ENCODE measurements at regions not wholly inside any gene's neighbourhood (a gene's known extent, or its start where the extent isn't known, plus 50 kb on each side); places are given as distances from the start of the nearest gene placed in this dataset.

DNA sequence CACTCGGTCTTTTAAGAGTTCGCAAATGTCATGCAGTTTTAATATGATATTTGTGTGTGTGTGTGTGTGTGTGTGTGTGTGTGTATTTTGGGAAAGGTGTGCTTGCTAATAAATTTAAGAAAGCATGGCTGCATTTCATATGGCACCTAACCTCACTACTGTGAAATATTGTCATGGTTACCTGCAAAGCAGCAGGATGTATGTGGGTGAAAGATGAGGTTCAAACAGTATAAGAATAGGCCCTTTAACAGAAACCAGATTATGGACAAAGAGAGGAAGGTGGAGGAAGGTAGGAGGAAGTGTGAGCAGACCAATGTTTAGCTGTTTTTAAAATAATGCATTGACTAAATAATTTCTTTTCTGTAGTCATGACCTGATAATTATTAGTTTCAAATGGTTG is 73.5 kb upstream of the CACNA2D1 start:
- peaks cover 0 to 7% (median 5%) of the 10 kb centered on the region in 3 donors for H3K9me3 Mint-ChIP-seq
- no CpG with 5 or more reads among the region's 2 CpGs for WGBS (ENCODE audit: insufficient coverage)
- CTCF ChIA-PET = no interaction called here

DNA sequence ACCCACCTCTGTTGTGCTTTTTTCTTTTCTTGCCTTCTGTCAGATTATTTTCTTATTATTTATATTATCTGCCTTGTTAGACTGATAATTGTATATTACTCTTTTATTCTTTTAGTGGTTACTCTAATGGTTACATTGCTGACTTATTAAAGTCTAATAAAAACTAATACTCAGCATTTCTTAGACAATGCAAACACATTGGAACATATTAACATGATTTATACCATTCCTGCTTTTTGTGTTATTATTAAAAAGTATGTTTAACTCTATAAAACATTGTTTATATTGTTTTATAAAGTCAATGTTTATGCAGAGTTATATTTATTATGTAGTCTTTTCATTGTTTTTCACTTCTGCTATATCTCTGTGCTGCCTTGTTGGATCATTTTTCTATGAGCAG is 68.0 kb upstream of the CACNA2D1 start:
- ATAC-seq (replicated peaks in 1 of 4) = no peak
- Mint-ChIP-seq H3K27me3 (peaks cover 0 to 1% of the 10 kb centered on the region in 2 donors), H3K36me3 (no peaks in the 10 kb centered on the region), H3K9me3 (peaks cover 0 to 7% (median 2%) of the 10 kb centered on the region in 3 donors), H3K4me1 (no peaks in the 10 kb centered on the region), H3K27ac (no peak overlapping the region), H3K4me3 (no peak overlapping the region)
- no peaks in the 10 kb centered on the region for H3K36me3 ChIP-seq (ENCODE audit: control insufficient read depth in 2 of 2, extremely low read depth in 1 of 2, insufficient read depth in 1 of 2, low read length in 1 of 2)
- no peak for DNase-seq
- CTCF ChIA-PET = no interaction called here
- H3K27me3 ChIP-seq (replicated peaks in 1 of 2; ENCODE audit: control insufficient read depth in 2 of 2, extremely low read depth in 1 of 2, insufficient read depth in 2 of 2, low read length in 1 of 2) = peaks cover 0 to 7% of the 10 kb centered on the region in 2 experiments
- no peak overlapping the region for H3K27ac ChIP-seq (ENCODE audit: low read length)
- H3K4me3 ChIP-seq (ENCODE audit: control insufficient read depth in 1 of 2, extremely low read depth in 1 of 2, low read length in 1 of 2) = no peak overlapping the region
- H3K9me3 ChIP-seq = no peaks in the 10 kb centered on the region
- no peaks in the 10 kb centered on the region for H3K4me1 ChIP-seq (ENCODE audit: control insufficient read depth in 1 of 2, extremely low read depth in 1 of 2, insufficient read depth in 2 of 2, low read length in 2 of 2)
- POLR2A ChIA-PET = no interaction called here

More for the DNA sequence above, 73.5 kb upstream of the CACNA2D1 start:
- no peaks in the 10 kb centered on the region for H3K4me1 ChIP-seq (ENCODE audit: control insufficient read depth in 1 of 2, extremely low read depth in 1 of 2, insufficient read depth in 2 of 2, low read length in 2 of 2)
- H3K4me3 ChIP-seq (ENCODE audit: control insufficient read depth in 1 of 2, extremely low read depth in 1 of 2, low read length in 1 of 2) = no peak overlapping the region
- H3K27me3 ChIP-seq (replicated peaks in 1 of 2; ENCODE audit: control insufficient read depth in 2 of 2, extremely low read depth in 1 of 2, insufficient read depth in 2 of 2, low read length in 1 of 2) = no peaks in the 10 kb centered on the region
- H3K27ac Mint-ChIP-seq = no peak overlapping the region
- H3K4me3 Mint-ChIP-seq = no peak overlapping the region
- DNase-seq (no peak), ATAC-seq (replicated peaks in 1 of 4) (no peak)
- no peaks in the 10 kb centered on the region for H3K36me3 Mint-ChIP-seq
- H3K27me3 Mint-ChIP-seq = no peaks in the 10 kb centered on the region
- H3K4me1 Mint-ChIP-seq = no peaks in the 10 kb centered on the region
- no peaks in the 10 kb centered on the region for H3K36me3 ChIP-seq (ENCODE audit: control insufficient read depth in 2 of 2, extremely low read depth in 1 of 2, insufficient read depth in 1 of 2, low read length in 1 of 2)
- H3K27ac ChIP-seq (ENCODE audit: low read length) = no peak overlapping the region
- H3K9me3 ChIP-seq = no peaks in the 10 kb centered on the region
- POLR2A ChIA-PET = no interaction called here

DNA sequence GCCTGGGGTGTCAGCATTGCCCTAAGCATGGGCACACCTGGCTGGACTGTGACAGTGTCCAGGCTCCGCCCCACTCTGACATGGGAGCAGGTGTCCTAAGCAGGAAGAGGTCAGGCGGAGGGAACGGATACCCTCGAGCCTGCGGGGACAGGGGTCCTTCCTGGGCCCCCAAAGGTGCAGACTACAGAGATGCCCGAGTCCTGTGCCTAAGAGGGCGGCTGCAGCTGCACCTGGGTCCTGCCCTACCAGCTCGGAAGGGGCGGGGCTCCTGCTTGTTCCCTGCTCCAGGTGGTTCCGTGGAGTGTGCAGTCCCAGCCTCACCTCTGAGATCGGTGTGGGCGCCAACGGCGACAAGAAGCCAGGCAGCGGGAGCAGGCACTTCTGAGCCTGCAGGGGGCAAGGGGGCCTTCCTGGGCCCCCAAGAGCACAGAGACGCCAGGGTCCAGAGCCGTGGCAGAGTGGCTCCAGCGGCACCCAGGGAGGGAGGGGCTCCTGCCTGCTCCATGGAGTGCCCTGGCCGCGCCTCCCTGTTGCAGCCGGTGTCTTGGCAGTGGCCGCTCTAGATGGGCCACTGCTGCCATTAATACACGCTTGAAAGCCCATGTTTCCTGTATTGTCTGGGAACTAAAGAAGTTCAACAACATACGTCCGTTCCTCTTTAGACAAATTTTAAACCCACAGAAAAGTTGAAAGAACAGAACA is 64.5 kb upstream of the CACNA2D1 start:
- H3K27ac Mint-ChIP-seq = no peak overlapping the region
- H3K4me1 Mint-ChIP-seq = no peaks in the 10 kb centered on the region
- peaks cover 3 to 5% (median 4%) of the 10 kb centered on the region in 3 donors for H3K9me3 Mint-ChIP-seq
- ATAC-seq (replicated peaks in 1 of 4) (no peak), DNase-seq (no peak)
- H3K9me3 ChIP-seq = no peaks in the 10 kb centered on the region
- no peak overlapping the region for H3K27ac ChIP-seq (ENCODE audit: low read length)
- no peaks in the 10 kb centered on the region for H3K36me3 ChIP-seq (ENCODE audit: control insufficient read depth in 2 of 2, extremely low read depth in 1 of 2, insufficient read depth in 1 of 2, low read length in 1 of 2)
- no peak overlapping the region for H3K4me3 ChIP-seq (ENCODE audit: control insufficient read depth in 1 of 2, extremely low read depth in 1 of 2, low read length in 1 of 2)
- peaks cover 0 to 7% of the 10 kb centered on the region in 2 experiments for H3K27me3 ChIP-seq (replicated peaks in 1 of 2; ENCODE audit: control insufficient read depth in 2 of 2, extremely low read depth in 1 of 2, insufficient read depth in 2 of 2, low read length in 1 of 2)
- H3K27me3 Mint-ChIP-seq = peaks cover 0 to 2% of the 10 kb centered on the region in 2 donors
- CTCF ChIA-PET = no interaction called here
- WGBS (ENCODE audit: insufficient coverage) = 62% methylated on average over 21 of the region's 25 CpGs
- POLR2A ChIA-PET = no interaction called here
- no peak overlapping the region for H3K4me3 Mint-ChIP-seq
- no peaks in the 10 kb centered on the region for H3K4me1 ChIP-seq (ENCODE audit: control insufficient read depth in 1 of 2, extremely low read depth in 1 of 2, insufficient read depth in 2 of 2, low read length in 2 of 2)
- H3K36me3 Mint-ChIP-seq = no peaks in the 10 kb centered on the region

DNA sequence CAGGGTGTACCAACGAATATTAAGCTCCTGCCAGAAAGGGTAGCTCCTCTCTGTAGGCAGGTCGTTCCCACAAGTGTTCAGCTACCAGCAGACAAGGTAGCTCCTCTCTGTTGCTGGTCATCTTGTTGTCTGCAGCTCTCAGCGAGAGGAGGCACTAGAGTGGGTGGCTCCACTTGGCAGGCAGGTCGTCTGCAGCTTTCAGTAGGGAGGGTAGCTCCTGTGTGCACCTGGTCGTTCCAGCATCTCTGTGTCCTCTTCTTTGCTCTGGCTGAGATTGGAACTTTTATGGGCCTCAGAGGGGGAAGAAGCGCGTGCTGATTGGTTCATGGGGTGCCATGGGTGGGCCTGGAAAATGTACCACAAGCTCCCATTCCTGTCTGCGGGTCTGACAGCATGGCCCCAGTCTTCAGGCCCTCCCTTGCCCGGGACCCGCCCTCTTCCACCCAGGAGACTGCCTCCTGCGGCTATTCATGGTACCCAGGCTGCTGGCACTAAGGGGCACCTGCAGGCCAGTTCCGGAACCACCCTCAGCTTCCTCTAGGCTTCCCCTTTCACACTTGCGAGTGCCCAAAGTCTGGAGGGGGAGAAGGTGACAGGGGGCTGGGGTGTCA is 63.9 kb upstream of the CACNA2D1 start:
- Mint-ChIP-seq H3K27ac (no peak overlapping the region), H3K36me3 (no peaks in the 10 kb centered on the region), H3K9me3 (peaks cover 3 to 5% (median 4%) of the 10 kb centered on the region in 3 donors), H3K27me3 (peaks cover 0 to 2% of the 10 kb centered on the region in 2 donors), H3K4me1 (no peaks in the 10 kb centered on the region), H3K4me3 (no peak overlapping the region)
- ChIA-PET POLR2A (no interaction called here), CTCF (no interaction called here)
- ATAC-seq (replicated peaks in 1 of 4) (no peak), DNase-seq (no peak)
- no peaks in the 10 kb centered on the region for H3K4me1 ChIP-seq (ENCODE audit: control insufficient read depth in 1 of 2, extremely low read depth in 1 of 2, insufficient read depth in 2 of 2, low read length in 2 of 2)
- H3K36me3 ChIP-seq (ENCODE audit: control insufficient read depth in 2 of 2, extremely low read depth in 1 of 2, insufficient read depth in 1 of 2, low read length in 1 of 2) = no peaks in the 10 kb centered on the region
- H3K27me3 ChIP-seq (replicated peaks in 1 of 2; ENCODE audit: control insufficient read depth in 2 of 2, extremely low read depth in 1 of 2, insufficient read depth in 2 of 2, low read length in 1 of 2) = peaks cover 0 to 7% of the 10 kb centered on the region in 2 experiments
- no peaks in the 10 kb centered on the region for H3K9me3 ChIP-seq
- H3K27ac ChIP-seq (ENCODE audit: low read length) = no peak overlapping the region
- 74% methylated on average over 9 of the region's 13 CpGs for WGBS (ENCODE audit: insufficient coverage)
- H3K4me3 ChIP-seq (ENCODE audit: control insufficient read depth in 1 of 2, extremely low read depth in 1 of 2, low read length in 1 of 2) = no peak overlapping the region

DNA sequence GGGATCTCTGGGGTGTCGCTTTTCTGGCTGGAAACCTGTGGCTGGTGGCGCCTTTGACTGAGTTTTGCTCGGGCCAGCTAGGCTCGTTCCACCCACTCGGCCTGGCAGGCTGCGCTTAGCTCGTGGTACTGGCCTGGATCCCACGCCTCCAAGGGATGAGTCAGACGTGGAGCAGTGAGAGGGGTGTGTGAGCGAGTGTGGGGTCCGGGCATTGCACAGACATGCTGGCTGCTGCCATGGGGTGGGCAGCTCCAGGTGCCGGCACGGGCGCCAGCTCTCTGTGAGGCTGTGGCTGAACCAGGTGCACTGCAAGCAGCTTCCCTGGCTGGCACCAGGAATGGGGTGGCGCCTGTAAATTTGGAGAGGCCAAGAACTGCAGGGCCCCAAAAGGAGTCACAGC is 63.1 kb upstream of the CACNA2D1 start:
- peaks cover 8 to 11% (median 8%) of the 10 kb centered on the region in 3 donors for H3K9me3 Mint-ChIP-seq
- no peak overlapping the region for H3K27ac Mint-ChIP-seq
- no peak for ATAC-seq (replicated peaks in 1 of 4)

DNA sequence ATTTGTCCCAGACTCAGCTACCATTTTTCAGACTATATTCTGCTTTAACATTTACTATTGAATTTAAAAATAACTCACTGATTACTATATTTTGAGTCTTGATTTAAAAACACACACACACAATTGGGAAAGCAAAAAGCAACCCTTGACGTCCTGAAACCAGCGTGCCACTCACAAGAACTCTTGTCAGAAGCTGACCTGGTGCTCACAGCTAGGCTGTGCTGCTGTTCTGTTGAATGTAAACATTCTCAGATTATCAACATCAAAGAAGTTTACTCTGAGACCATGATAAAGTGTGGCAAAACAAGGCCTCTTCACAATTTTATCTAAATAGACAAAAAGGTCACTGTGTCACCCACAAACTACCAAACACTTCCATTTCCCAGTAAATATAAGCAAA is 62.6 kb upstream of the CACNA2D1 start:
- Histone ChIP-seq H3K27me3 (replicated peaks in 1 of 2; ENCODE audit: control insufficient read depth in 2 of 2, extremely low read depth in 1 of 2, insufficient read depth in 2 of 2, low read length in 1 of 2) (peaks cover 0 to 7% of the 10 kb centered on the region in 2 experiments), H3K4me1 (ENCODE audit: control insufficient read depth in 1 of 2, extremely low read depth in 1 of 2, insufficient read depth in 2 of 2, low read length in 2 of 2) (no peaks in the 10 kb centered on the region), H3K36me3 (ENCODE audit: control insufficient read depth in 2 of 2, extremely low read depth in 1 of 2, insufficient read depth in 1 of 2, low read length in 1 of 2) (no peaks in the 10 kb centered on the region), H3K27ac (ENCODE audit: low read length) (no peak overlapping the region), H3K9me3 (no peaks in the 10 kb centered on the region), H3K4me3 (ENCODE audit: control insufficient read depth in 1 of 2, extremely low read depth in 1 of 2, low read length in 1 of 2) (no peak overlapping the region)
- DNase-seq (no peak), ATAC-seq (replicated peaks in 1 of 4) (no peak)
- WGBS (ENCODE audit: insufficient coverage) = 61% methylated on average over 2 of the region's 2 CpGs
- CTCF ChIA-PET = no interaction called here
- no peaks in the 10 kb centered on the region for H3K4me1 Mint-ChIP-seq
- peaks cover 11 to 14% (median 11%) of the 10 kb centered on the region in 3 donors for H3K9me3 Mint-ChIP-seq
- H3K36me3 Mint-ChIP-seq = no peaks in the 10 kb centered on the region
- POLR2A ChIA-PET = no interaction called here
- H3K4me3 Mint-ChIP-seq = no peak overlapping the region
- H3K27ac Mint-ChIP-seq = no peak overlapping the region
- H3K27me3 Mint-ChIP-seq = peaks cover 0 to 2% of the 10 kb centered on the region in 2 donors

More for the DNA sequence above, 63.1 kb upstream of the CACNA2D1 start:
- peaks cover 0 to 7% of the 10 kb centered on the region in 2 experiments for H3K27me3 ChIP-seq (replicated peaks in 1 of 2; ENCODE audit: control insufficient read depth in 2 of 2, extremely low read depth in 1 of 2, insufficient read depth in 2 of 2, low read length in 1 of 2)
- no peak overlapping the region for H3K4me3 Mint-ChIP-seq
- H3K4me1 Mint-ChIP-seq = no peaks in the 10 kb centered on the region
- H3K27ac ChIP-seq (ENCODE audit: low read length) = no peak overlapping the region
- no peaks in the 10 kb centered on the region for H3K9me3 ChIP-seq
- ChIA-PET POLR2A (no interaction called here), CTCF (no interaction called here)
- no peak overlapping the region for H3K4me3 ChIP-seq (ENCODE audit: control insufficient read depth in 1 of 2, extremely low read depth in 1 of 2, low read length in 1 of 2)
- 84% methylated on average over 12 of the region's 15 CpGs for WGBS (ENCODE audit: insufficient coverage)
- H3K36me3 ChIP-seq (ENCODE audit: control insufficient read depth in 2 of 2, extremely low read depth in 1 of 2, insufficient read depth in 1 of 2, low read length in 1 of 2) = no peaks in the 10 kb centered on the region
- no peaks in the 10 kb centered on the region for H3K4me1 ChIP-seq (ENCODE audit: control insufficient read depth in 1 of 2, extremely low read depth in 1 of 2, insufficient read depth in 2 of 2, low read length in 2 of 2)
- no peaks in the 10 kb centered on the region for H3K36me3 Mint-ChIP-seq
- peaks cover 0 to 2% of the 10 kb centered on the region in 2 donors for H3K27me3 Mint-ChIP-seq
- DNase-seq = no peak
